ENCODE measurements at regions not wholly inside any gene's neighbourhood (a gene's known extent, or its start where the extent isn't known, plus 50 kb on each side); places are given as distances from the start of the nearest gene placed in this dataset.
"Not testable (repeated sequence)": the region's sequence is repeated elsewhere in the genome, so short reads cannot be mapped to it uniquely, and the experiment has no call there.

GRCh38 chr10:3556191-3557017, 228.6 kb downstream of the KLF6 start:
- not testable (repeated sequence) for TF ChIP-seq CTCF (conservative IDR thresholded peaks at IDR 0.05; ENCODE audit: low read depth, low read length); EZH2 (IDR thresholded peaks at IDR 0.05; ENCODE audit: borderline replicate concordance, low read depth, low read length, poor library complexity, severe bottlenecking)

All from A673 (cell line).